ENCODE measurements at regions not wholly inside any gene's neighbourhood (a gene's known extent, or its start where the extent isn't known, plus 50 kb on each side); places are given as distances from the start of the nearest gene placed in this dataset.

GRCh38 chrX:124820738-124821137 is 474.4 kb downstream of the SH2D1A start:
- DNase-seq (ENCODE audit: extremely low read depth in 1 of 2, low read depth in 1 of 2): no peak

DNA sequence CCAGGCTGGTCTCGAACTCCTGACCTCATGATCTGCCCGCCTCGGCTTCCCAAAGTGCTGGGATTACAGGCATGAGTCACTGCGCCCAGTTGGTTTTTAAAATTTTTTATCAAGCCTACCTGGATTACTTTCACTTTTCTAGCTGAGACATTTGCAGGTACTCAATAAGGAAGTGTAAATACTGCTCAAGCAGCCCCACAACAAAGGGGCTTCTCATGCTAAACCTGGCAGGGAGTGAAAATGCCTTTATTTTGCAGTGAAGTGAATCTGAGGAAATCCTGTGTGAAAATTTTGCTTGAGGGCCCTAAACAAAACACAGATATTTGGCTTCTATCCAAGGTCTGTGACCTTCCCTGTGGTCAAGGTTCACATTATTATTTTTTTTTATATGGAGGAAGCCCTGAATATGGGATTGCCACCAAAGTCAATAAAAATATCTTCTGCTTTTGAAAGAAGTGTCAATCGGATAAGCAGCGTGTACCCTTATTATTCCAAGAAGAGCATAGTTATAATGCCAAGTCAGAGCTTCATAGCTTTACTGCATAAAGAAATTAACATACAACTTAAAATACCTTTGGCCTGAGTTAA is 481.0 kb downstream of the SH2D1A start:
- no peak for DNase-seq (ENCODE audit: extremely low read depth in 1 of 2, low read depth in 1 of 2)

DNA sequence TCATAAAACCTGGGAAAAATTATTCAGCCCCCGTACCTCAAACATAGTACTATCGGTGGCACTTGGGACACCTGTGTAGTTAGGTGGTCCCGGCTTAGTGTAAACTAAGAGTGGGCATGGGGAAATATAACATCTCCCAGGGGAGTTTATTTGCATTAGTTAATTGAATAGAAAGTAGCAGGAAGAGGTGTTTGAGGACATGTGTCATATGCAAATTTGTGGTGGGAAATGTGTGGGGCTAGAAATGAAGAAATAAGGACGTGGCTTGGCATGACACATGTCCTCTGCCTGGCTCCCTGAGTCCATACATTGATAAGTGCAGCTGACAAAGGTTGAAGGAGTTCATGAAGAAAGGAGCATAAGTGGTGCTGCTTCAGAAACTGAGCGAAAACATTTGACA is 483.6 kb downstream of the SH2D1A start:
- DNase-seq (ENCODE audit: extremely low read depth in 1 of 2, low read depth in 1 of 2): no peak

DNA sequence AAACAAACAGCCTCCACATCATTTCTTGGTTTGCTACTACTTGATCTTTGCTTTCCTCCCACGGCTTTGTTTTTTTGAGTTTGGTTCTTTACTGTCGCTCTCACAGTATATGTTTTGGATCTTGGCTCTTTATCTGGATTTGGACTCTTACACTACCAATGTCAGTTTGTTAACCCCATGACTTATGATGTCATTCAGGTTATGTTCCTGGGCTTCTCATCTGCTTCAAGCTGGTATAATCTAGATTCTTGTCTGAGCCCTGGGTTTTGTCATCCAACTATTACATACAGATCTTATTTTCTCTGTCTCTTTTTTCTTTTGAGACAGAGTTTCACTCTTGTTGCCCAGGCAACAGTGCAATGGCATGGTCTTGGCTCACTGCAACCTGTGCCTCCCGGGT is 482.9 kb upstream of the TEX13C start:
- no peak for DNase-seq (ENCODE audit: extremely low read depth in 1 of 2, low read depth in 1 of 2)

DNA sequence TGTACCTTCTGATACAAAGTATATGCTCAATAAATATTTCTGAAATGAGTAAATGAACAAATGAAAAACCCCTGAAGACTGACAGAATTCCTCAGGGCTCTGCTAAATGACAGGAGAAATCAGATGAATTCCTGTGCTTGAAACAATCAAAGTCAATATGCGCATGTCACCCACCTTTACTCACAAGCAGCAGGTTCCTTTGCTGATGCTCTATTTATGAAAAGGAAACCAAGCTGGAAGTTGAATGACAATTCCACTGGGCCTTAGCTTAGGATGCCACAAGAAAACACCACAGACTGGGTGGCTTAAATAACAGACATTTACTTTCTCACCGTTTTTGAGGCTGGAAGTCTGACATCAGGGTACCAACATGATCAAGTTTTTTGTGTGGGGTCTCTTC is 477.5 kb upstream of the TEX13C start:
- no peak for DNase-seq (ENCODE audit: extremely low read depth in 1 of 2, low read depth in 1 of 2)

DNA sequence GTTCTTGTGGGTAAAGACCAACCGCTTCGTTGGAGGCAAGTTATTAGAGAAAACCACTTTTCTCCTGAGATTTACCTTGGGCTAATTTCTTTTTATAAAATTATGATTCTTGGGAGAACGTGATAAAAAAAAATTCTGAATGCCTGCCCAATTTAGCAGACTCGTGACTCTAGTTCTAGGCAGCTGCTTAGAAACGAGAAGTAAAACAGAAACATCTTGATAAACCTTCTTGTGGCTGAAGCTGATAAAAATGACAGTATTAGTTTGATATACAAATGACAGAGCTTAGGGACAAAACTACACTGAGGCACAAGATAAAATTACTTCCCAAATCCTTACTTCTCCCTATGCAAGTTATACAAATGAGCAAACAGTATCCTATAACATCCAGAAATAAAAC is 458.9 kb upstream of the TEX13C start:
- DNase-seq (ENCODE audit: extremely low read depth in 1 of 2, low read depth in 1 of 2): no peak

DNA sequence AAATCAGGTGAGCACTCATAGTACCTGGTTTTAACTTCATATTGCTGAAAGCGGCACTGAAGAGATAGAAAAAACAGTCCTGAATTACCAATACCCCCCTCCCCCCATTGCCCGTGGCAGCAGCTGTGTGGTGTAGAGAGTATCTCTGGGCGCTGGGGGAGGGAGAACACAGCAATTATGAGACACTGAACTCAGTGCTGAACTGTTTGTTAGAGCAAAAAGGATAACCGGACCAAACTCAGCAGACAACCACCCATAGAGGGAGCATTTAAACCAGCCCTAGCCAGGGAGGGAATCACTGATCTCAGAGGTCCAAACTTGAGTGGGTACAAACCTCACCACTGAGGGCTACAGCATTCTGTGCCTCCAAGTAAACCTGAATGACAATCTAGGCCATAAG is 457.4 kb upstream of the TEX13C start:
- DNase-seq (ENCODE audit: extremely low read depth in 1 of 2, low read depth in 1 of 2): no peak

GRCh38 chrX:124863303-124863702 is 456.4 kb upstream of the TEX13C start:
- no peak for DNase-seq (ENCODE audit: extremely low read depth in 1 of 2, low read depth in 1 of 2)

DNA sequence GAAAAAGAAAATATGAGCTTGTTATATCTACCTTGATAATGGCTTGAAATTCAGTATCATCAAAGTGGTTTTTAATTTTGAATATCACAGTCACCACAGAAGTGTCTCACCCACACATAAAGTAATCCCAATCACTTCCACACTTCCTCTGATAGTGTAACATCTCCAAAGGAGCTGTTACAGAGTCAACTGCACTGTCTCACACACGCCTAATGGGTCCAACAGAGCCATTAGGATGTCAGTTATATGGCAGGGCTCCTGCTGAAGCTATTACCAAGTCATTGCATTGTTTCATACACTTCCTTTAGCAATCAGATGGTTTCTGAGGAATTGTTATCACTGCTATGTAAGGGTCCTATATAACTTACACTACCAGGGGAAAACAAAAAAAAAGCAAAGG is 432.1 kb upstream of the TEX13C start:
- DNase-seq (ENCODE audit: extremely low read depth in 1 of 2, low read depth in 1 of 2): no peak

GRCh38 chrX:124895947-124896346 is 423.7 kb upstream of the TEX13C start:
- no peak for DNase-seq (ENCODE audit: extremely low read depth in 1 of 2, low read depth in 1 of 2)

DNA sequence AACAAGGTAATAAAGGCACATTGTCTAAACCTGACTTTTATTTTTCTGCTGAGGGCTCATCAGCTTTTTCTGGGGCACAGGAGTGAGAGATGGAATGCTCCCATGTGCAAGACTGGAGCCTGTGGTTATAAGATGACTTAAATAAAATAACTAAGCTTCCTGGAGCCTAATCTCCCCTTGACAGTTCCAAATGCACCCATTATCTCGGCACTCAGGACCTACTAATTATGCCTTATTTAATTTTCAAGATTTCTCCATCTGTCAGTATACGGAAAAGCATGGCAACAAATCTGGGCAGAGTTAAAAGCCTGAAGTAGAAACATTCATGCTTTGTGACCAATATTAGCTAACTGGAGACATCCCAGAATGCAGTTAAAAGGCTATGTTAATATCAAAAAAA is 416.7 kb upstream of the TEX13C start:
- DNase-seq (ENCODE audit: extremely low read depth in 1 of 2, low read depth in 1 of 2): no peak

DNA sequence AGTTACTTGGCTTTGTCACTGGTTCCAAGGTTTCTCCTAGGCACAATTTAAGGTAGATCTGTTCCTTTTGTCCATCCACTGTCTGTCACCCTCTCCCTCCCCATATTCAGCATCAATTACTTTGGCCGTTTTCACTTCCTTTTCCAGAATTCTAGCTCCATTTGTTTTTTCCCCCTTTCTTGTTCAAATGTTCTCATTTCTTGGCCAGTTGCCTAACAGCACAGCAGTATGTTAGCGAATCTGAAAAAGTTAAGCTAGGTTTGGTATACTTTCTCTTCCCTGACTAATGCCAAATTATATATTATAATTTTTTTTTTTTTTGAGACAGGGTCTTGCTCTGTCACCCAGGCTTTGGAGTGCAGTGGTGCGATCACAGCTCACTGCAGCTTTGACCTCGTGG is 409.1 kb upstream of the TEX13C start:
- no peak for DNase-seq (ENCODE audit: extremely low read depth in 1 of 2, low read depth in 1 of 2)

GRCh38 chrX:124917011-124917410 is 402.7 kb upstream of the TEX13C start:
- DNase-seq (ENCODE audit: extremely low read depth in 1 of 2, low read depth in 1 of 2): no peak

DNA sequence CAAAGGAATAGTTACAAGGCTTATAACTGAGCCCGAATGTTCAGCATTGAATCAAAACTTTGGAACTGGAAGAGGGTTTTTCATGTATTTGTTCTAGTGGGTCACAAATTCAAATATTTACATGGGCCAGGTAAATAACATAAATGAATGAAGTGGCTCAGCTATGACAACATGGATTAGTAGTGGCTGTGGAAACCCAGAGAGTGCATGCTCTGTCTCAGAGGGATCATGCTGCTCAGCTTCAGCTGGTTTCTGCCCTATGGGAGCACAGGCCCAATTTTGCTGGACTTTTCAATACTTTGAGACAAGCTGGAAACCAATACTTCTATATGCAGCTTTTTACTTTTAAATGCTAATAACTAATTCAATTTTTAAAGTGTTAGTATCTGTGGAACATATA is 394.0 kb upstream of the TEX13C start:
- no peak for DNase-seq (ENCODE audit: extremely low read depth in 1 of 2, low read depth in 1 of 2)

GRCh38 chrX:124931241-124931640 is 388.4 kb upstream of the TEX13C start:
- DNase-seq (ENCODE audit: extremely low read depth in 1 of 2, low read depth in 1 of 2): no peak

DNA sequence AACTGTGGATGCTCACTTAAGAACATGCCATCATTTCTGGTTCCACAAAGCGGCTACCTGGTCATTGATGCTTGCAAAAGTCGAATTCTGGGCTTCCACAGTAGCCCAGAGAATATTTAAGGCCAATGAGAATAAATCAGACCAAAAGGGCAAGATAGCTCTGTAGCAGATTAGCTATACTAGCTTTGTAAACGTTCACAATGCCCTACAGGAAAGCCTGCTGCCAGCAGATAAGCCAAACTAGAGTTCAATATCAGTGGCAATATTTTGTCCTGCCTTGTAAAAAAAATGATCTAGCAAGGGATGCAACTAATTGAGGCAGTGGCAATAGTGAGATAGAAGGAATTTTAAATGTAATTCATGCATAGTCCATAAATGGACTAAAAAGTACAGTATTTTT is 387.7 kb upstream of the TEX13C start:
- DNase-seq (ENCODE audit: extremely low read depth in 1 of 2, low read depth in 1 of 2): no peak

GRCh38 chrX:124938715-124939114 is 381.0 kb upstream of the TEX13C start:
- DNase-seq (ENCODE audit: extremely low read depth in 1 of 2, low read depth in 1 of 2): no peak

DNA sequence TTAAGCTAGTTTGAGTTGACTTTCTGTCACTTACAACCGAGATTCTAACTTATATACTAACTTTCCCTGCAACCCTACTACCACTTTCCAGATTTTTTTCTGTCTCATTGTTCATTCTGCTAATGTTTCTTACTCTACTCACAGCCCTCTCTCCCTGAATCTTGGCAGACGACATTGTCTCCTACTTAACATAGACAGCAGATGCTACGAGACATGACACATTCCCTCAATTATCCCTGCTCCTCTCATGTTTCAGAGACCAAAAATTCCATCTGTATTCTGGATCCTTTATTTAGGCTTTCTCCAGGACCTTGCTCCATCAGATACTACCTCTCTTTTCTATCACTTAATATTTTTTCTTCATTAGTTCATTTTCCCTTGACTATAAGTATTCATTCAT is 379.1 kb upstream of the TEX13C start:
- DNase-seq (ENCODE audit: extremely low read depth in 1 of 2, low read depth in 1 of 2): no peak

- no peak for DNase-seq (ENCODE audit: extremely low read depth in 1 of 2, low read depth in 1 of 2)
Observed at GRCh38 chrX:124954402-124954801, 365.3 kb upstream of the TEX13C start.

GRCh38 chrX:124960454-124960853 is 359.2 kb upstream of the TEX13C start:
- DNase-seq (ENCODE audit: extremely low read depth in 1 of 2, low read depth in 1 of 2): no peak

GRCh38 chrX:124963717-124964116 is 356.0 kb upstream of the TEX13C start, which contains the start of gene TENM1:
TENM1 (minus strand) TSS chrX:124963817.
- no peak for DNase-seq (ENCODE audit: extremely low read depth in 1 of 2, low read depth in 1 of 2)

DNA sequence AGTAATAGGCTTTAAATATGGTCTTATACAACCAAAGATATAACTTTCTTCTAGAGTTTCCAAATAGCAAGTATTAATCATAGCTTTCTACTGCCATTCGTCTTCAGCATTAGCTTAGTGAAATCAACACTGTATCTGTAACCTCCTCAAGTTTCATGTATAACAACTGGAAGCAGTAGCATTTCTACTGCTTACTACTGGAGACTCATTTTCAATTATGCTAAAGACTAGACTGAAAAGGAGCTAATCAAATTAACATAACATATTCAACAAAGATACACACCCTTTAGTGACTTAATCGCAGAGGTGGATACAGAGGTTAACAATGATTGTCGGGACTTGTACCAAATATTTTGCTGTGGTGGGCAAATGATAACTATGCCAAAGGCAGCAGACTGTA is 344.2 kb upstream of the TEX13C start:
- DNase-seq (ENCODE audit: extremely low read depth in 1 of 2, low read depth in 1 of 2): no peak

DNA sequence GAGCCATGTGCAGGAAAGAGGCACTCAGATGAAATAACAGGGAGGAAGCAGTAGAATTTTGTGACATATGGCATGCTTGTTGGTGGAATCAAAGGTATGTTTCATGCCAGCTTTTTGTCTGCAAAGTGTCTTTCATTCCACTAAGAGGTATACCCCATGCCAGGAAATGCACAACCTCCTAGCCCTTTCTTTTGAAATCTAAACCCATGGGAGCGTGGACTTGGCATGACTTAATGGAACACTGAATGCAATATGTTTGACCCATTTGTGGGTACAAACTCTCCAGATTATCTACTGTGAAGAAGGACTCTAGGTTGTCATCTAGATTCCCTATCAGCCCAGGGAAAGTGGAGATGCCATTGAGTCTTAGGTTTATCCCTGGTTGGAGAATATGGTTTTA is 338.3 kb upstream of the TEX13C start:
- DNase-seq (ENCODE audit: extremely low read depth in 1 of 2, low read depth in 1 of 2): no peak

Measured in activated CD8-positive, alpha-beta memory T cell treated with anti-CD3 and anti-CD28 coated beads for 1 hour (primary cell).